ENCODE measurements at regions not wholly inside any gene's neighbourhood (a gene's known extent, or its start where the extent isn't known, plus 50 kb on each side); places are given as distances from the start of the nearest gene placed in this dataset.

GRCh38 chr11:134841972-134842371 lies 429.9 kb upstream of the B3GAT1 start:
- Histone ChIP-seq H3K9ac (ENCODE audit: extremely low read depth, insufficient read length, low read length) (no peak overlapping the region), H3K23ac (ENCODE audit: insufficient read length, low read depth, low read length) (no peak overlapping the region), H3K4ac (ENCODE audit: low read depth, low read length) (no peak overlapping the region), H2BK12ac (ENCODE audit: insufficient read length, low read depth, low read length) (no peak overlapping the region), H3K9me3 (ENCODE audit: control insufficient read depth, low read depth, low read length) (no peaks in the 10 kb centered on the region), H3K18ac (ENCODE audit: insufficient read length, low read depth, low read length) (no peak overlapping the region), H4K8ac (replicated peaks; ENCODE audit: insufficient read length, low read depth, low read length) (no peak overlapping the region), H4K20me1 (ENCODE audit: control insufficient read depth, insufficient read depth, insufficient read length) (no peaks in the 10 kb centered on the region), H4K5ac (ENCODE audit: insufficient read length, low read depth, low read length) (no peak overlapping the region), H3K79me2 (ENCODE audit: insufficient read depth, low read length) (no peaks in the 10 kb centered on the region), H3K27me3 (ENCODE audit: insufficient read depth, low read length) (no peaks in the 10 kb centered on the region), H3K4me2 (ENCODE audit: insufficient read depth, insufficient read length, low read length) (no peak overlapping the region), H2BK20ac (ENCODE audit: low read depth, low read length, poor library complexity, severe bottlenecking) (no peak overlapping the region), H3K23me2 (ENCODE audit: insufficient read length, low read depth, low read length, poor library complexity, severe bottlenecking) (no peaks in the 10 kb centered on the region), H2BK5ac (ENCODE audit: insufficient read length, low read length) (no peak overlapping the region), H4K91ac (ENCODE audit: insufficient read length, low read depth, low read length) (no peak overlapping the region), H3K56ac (ENCODE audit: insufficient read length, low read depth, low read length) (no peak overlapping the region), H2BK15ac (ENCODE audit: low read depth, low read length) (no peak overlapping the region), H3K4me1 (ENCODE audit: insufficient read depth, low read length) (no peaks in the 10 kb centered on the region), H2AFZ (ENCODE audit: low read length) (no peak overlapping the region), H3K79me1 (ENCODE audit: insufficient read depth, low read depth, low read length, poor library complexity, severe bottlenecking) (no peaks in the 10 kb centered on the region), H2AK5ac (ENCODE audit: insufficient read length, low read length) (no peak overlapping the region), H3T11ph (ENCODE audit: low read length) (no peak overlapping the region), H3K14ac (ENCODE audit: insufficient read depth, low read length) (no peak overlapping the region), H2BK120ac (ENCODE audit: low read depth, low read length, poor library complexity, severe bottlenecking) (no peak overlapping the region), H3K27ac (ENCODE audit: insufficient read length, low read depth, low read length) (no peak overlapping the region)
- TF ChIP-seq CTCF (conservative IDR thresholded peaks at IDR 0.05): no peak
- WGBS (ENCODE audit: extremely low coverage, insufficient read length, low lambda C conversion rate): no CpG with 5 or more reads among the region's 5 CpGs
- DNase-seq: no peak
- H3K4me1 Mint-ChIP-seq: no peaks in the 10 kb centered on the region
- no peak overlapping the region for H3K27ac Mint-ChIP-seq
- H3K9me3 Mint-ChIP-seq: peaks cover 0 to 1% of the 10 kb centered on the region in 2 experiments; a peak in 1 of 5 replicates
- H3K36me3 Mint-ChIP-seq (ENCODE audit: insufficient read depth in 1 of 3, low read depth in 3 of 3): no peaks in the 10 kb centered on the region
- H3K4me3 Mint-ChIP-seq: no peak overlapping the region
- peaks cover 16% of the 10 kb centered on the region for H3K27me3 Mint-ChIP-seq (ENCODE audit: low read depth)
